CD14-positive monocyte (primary cell): ENCODE measurements at regions not wholly inside any gene's neighbourhood (a gene's known extent, or its start where the extent isn't known, plus 50 kb on each side); places are given as distances from the start of the nearest gene placed in this dataset.
A peak's percentile ranks its signal among the peaks of the same experiment; 100 is the strongest.

Experiments
- DNase-seq, 3 donors: peaks; one replicate each; pipeline ENCODE4 v3.0.0-alpha.2; 2011 to 2022
- H2AFZ ChIP-seq: 2 replicates; pipeline ENCODE4 v1.6.0; 2012; ENCODE audit warnings: mild to moderate bottlenecking, low read depth, low read length, inconsistent platforms; ENCODE audit not compliant: insufficient read depth, poor library complexity, severe bottlenecking
- H3K27ac ChIP-seq, 2 donors: 1 replicate in 1 of 2; 2 replicates in 1 of 2; pipeline ENCODE4 v1.5.1; 2012 to 2013; ENCODE audit warnings: low read length in 2 of 2, control low read depth in 1 of 2, inconsistent platforms in 1 of 2, low read depth in 1 of 2, mild to moderate bottlenecking in 1 of 2
- H3K27me3 ChIP-seq, 2 donors: one replicate each; pipeline versions ENCODE4 v1.6.0 to v1.6.1; 2011 to 2013; ENCODE audit warnings: low read length in 2 of 2; ENCODE audit not compliant: control insufficient read depth in 2 of 2, insufficient read depth in 2 of 2
- H3K36me3 ChIP-seq, 2 donors: replicated peaks in 1 of 2; 1 replicate in 1 of 2; 2 replicates in 1 of 2; pipeline versions ENCODE4 v1.5.1 to v1.6.1; 2012 to 2013; ENCODE audit warnings: low read length in 2 of 2, control low read depth in 1 of 2, inconsistent platforms in 1 of 2, mild to moderate bottlenecking in 1 of 2; ENCODE audit not compliant: insufficient read depth in 2 of 2, control insufficient read depth in 1 of 2
- H3K4me1 ChIP-seq, 2 donors: 1 replicate in 1 of 2; 2 replicates in 1 of 2; pipeline versions ENCODE4 v1.5.1 to v1.6.1; 2012 to 2013; ENCODE audit warnings: low read length in 2 of 2, control low read depth in 1 of 2, inconsistent platforms in 1 of 2, mild to moderate bottlenecking in 1 of 2, moderate library complexity in 1 of 2; ENCODE audit not compliant: insufficient read depth in 2 of 2, control insufficient read depth in 1 of 2
- H3K4me2 ChIP-seq: replicated peaks from 2 replicates; pipeline ENCODE3; 2012; ENCODE audit warnings: low read length, moderate library complexity, mild to moderate bottlenecking; ENCODE audit not compliant: poor library complexity, severe bottlenecking; ENCODE audit errors: extremely low read depth
- H3K4me3 ChIP-seq, 3 experiments: fragments of 200-600 bp in 1 of 3; sonication (generic) in 1 of 3; replicated peaks in 1 of 3; 1 replicate in 2 of 3; 2 replicates in 1 of 3; pipeline ENCODE4 v1.5.1; 2011 to 2013; ENCODE audit warnings: low read length in 3 of 3, mild to moderate bottlenecking in 3 of 3, control low read depth in 2 of 3, low read depth in 2 of 3, inconsistent platforms in 1 of 3, moderate library complexity in 1 of 3
- H3K79me2 ChIP-seq: 2 replicates; pipeline ENCODE4 v1.6.0; 2012; ENCODE audit warnings: mild to moderate bottlenecking, control low read depth, inconsistent platforms, low read length, moderate library complexity; ENCODE audit not compliant: insufficient read depth
- H3K9ac ChIP-seq: 2 replicates; pipeline ENCODE4 v1.6.0; 2017; ENCODE audit warnings: low read length, mild to moderate bottlenecking; ENCODE audit not compliant: insufficient read depth, poor library complexity, severe bottlenecking
- H3K9me3 ChIP-seq, 2 donors: replicated peaks in 1 of 2; 1 replicate in 1 of 2; 2 replicates in 1 of 2; pipeline versions ENCODE4 v1.5.1 to v1.6.1; 2012 to 2013; ENCODE audit warnings: low read length in 2 of 2, control low read depth in 1 of 2; ENCODE audit not compliant: control insufficient read depth in 1 of 2, insufficient read depth in 1 of 2
- H4K20me1 ChIP-seq: 2 replicates; pipeline ENCODE4 v1.6.0; 2012; ENCODE audit warnings: mild to moderate bottlenecking, low read length, control low read depth, moderate library complexity; ENCODE audit not compliant: insufficient read depth
- H3K27ac Mint-ChIP-seq, 7 donors: one replicate each; pipeline ENCODE4 v1.8.0; 2020; ENCODE audit warnings: mild to moderate bottlenecking in 7 of 7, mixed read lengths in 7 of 7, moderate library complexity in 6 of 7, inconsistent platforms in 2 of 7
- H3K27me3 Mint-ChIP-seq, 3 donors: one replicate each; pipeline ENCODE4 v1.8.0; 2021 to 2022; ENCODE audit warnings: low read depth in 3 of 3, mild to moderate bottlenecking in 3 of 3, mixed read lengths in 3 of 3, moderate library complexity in 3 of 3, inconsistent platforms in 1 of 3
- H3K36me3 Mint-ChIP-seq, 2 donors: one replicate each; pipeline ENCODE4 v1.8.0; 2020; ENCODE audit warnings: mixed read lengths in 2 of 2, inconsistent platforms in 1 of 2, mild to moderate bottlenecking in 1 of 2
- H3K4me1 Mint-ChIP-seq: one replicate; pipeline ENCODE4 v1.8.0; 2020; ENCODE audit warnings: mild to moderate bottlenecking, mixed read lengths
- H3K4me3 Mint-ChIP-seq, 2 donors: one replicate each; pipeline ENCODE4 v1.8.0; 2020; ENCODE audit warnings: mild to moderate bottlenecking in 2 of 2, mixed read lengths in 2 of 2, moderate library complexity in 1 of 2
- H3K9me3 Mint-ChIP-seq, 7 donors: one replicate each; pipeline ENCODE4 v1.8.0; 2020 to 2022; ENCODE audit warnings: mixed read lengths in 7 of 7, mild to moderate bottlenecking in 6 of 7, moderate library complexity in 6 of 7, inconsistent platforms in 2 of 7
- WGBS: methylation state at CpG from one replicate; pipeline ENCODE4 v1.1.5; 2013; ENCODE audit warnings: missing lambda C conversion rate; ENCODE audit not compliant: insufficient coverage; 5-methylcytosine and 5-hydroxymethylcytosine counted together
- intact Hi-C, 2 donors: fragments of 100-400 bp; cut with micrococcal nuclease; formaldehyde crosslinking; loops; one replicate each; pipeline versions ENCODE4 v1.15.0 to v1.15.1; 2023
- TF ChIP-seq, protein P1 (sequence below): fragments of 200-600 bp; IDR thresholded peaks from one replicate; pipeline ENCODE4 v1.8.0; 2022; ENCODE audit warnings: antibody characterized with exemption, mild to moderate bottlenecking

DNA sequence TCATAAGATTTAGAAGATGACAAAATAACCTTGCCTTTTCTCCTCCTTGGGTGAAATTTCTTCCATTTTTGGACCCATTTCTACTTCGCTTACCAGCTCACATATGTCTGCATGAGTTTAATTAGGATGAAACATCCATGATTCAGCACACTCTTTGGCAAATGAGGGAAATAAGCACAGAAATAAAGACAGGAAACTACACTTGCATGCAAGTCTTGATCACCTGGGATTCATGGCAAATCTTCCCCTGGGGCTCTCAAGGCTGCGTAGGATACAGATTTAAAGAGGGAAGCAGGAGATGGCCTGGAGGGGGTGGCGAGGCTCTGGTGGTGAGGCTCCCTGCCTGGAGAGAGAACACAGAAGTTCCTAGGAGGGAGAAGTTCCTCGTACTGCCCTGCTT, 147.8 kb downstream of the EDN3 start:
- Histone ChIP-seq H3K79me2 (no peaks in the 10 kb centered on the region), H2AFZ (no peak overlapping the region), H3K27ac (no peak overlapping the region), H4K20me1 (no peaks in the 10 kb centered on the region), H3K27me3 (peaks cover 2 to 3% of the 10 kb centered on the region in 2 donors), H3K36me3 (no peaks in the 10 kb centered on the region), H3K4me3 (no peak overlapping the region), H3K9ac (no peak overlapping the region), H3K4me2 (no peak overlapping the region), H3K4me1 (no peaks in the 10 kb centered on the region), H3K9me3 (no peaks in the 10 kb centered on the region)
- WGBS, result 50% methylated on average over 2 of the region's 4 CpGs
- Mint-ChIP-seq H3K27me3 (peaks cover 20 to 47% (median 21%) of the 10 kb centered on the region in 3 donors), H3K36me3 (no peaks in the 10 kb centered on the region), H3K9me3 (no peaks in the 10 kb centered on the region), H3K27ac (no peak overlapping the region), H3K4me3 (no peak overlapping the region), H3K4me1 (no peaks in the 10 kb centered on the region)
- no peak for DNase-seq
- intact Hi-C loops, result no loop called here
- TF ChIP-seq, protein P1, sequence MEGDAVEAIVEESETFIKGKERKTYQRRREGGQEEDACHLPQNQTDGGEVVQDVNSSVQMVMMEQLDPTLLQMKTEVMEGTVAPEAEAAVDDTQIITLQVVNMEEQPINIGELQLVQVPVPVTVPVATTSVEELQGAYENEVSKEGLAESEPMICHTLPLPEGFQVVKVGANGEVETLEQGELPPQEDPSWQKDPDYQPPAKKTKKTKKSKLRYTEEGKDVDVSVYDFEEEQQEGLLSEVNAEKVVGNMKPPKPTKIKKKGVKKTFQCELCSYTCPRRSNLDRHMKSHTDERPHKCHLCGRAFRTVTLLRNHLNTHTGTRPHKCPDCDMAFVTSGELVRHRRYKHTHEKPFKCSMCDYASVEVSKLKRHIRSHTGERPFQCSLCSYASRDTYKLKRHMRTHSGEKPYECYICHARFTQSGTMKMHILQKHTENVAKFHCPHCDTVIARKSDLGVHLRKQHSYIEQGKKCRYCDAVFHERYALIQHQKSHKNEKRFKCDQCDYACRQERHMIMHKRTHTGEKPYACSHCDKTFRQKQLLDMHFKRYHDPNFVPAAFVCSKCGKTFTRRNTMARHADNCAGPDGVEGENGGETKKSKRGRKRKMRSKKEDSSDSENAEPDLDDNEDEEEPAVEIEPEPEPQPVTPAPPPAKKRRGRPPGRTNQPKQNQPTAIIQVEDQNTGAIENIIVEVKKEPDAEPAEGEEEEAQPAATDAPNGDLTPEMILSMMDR, result no peak

DNA sequence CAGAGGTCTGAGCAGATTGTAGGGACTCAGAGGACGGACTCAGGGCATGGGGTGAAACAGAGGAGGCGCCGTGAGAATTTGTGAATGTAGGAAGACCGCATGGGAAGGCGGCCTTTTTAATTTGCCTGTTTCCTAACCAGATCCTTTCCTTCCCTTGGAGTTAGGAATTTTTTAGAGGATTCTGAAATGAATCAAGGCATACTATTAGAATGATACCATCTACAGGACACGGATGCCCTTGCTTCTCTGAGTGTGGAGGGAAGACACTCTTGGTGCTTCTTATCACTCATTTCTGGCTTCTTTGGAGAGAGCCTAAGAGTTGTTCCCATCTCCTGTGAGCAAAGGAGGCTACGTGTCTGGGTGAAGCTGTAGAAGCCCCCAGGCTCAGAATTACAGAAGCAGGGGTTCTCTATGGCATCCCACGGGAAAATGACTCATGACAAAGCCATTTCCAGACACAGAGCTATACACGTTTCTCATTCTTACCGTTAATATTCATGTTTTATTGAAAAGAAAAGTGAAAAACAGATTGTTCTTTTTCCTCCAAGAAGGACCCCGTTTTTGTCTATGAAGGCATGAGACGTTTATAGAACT, 148.5 kb downstream of the EDN3 start:
- TF ChIP-seq, protein P1, result no peak
- H3K9me3 ChIP-seq, result no peaks in the 10 kb centered on the region
- H3K79me2 ChIP-seq, result no peaks in the 10 kb centered on the region
- peaks cover 0 to under 1% (median 0%) of the 10 kb centered on the region in 7 donors for H3K9me3 Mint-ChIP-seq
- no peak overlapping the region for H3K9ac ChIP-seq
- peak overlapping the region in 1 of 2 donors; percentile 62 for H3K4me3 Mint-ChIP-seq
- peaks cover 14 to 40% (median 16%) of the 10 kb centered on the region in 3 donors for H3K27me3 Mint-ChIP-seq
- 67% methylated on average over 1 of the region's 12 CpGs for WGBS
- no peaks in the 10 kb centered on the region for H3K36me3 ChIP-seq
- H3K4me1 ChIP-seq, result no peaks in the 10 kb centered on the region
- H3K4me2 ChIP-seq, result no peak overlapping the region
- H3K27ac Mint-ChIP-seq, result no peak overlapping the region
- H2AFZ ChIP-seq, result no peak overlapping the region
- no peaks in the 10 kb centered on the region for H3K4me1 Mint-ChIP-seq
- no peaks in the 10 kb centered on the region for H4K20me1 ChIP-seq
- intact Hi-C loops, result no loop called here
- H3K27me3 ChIP-seq, result peaks cover 2 to 3% of the 10 kb centered on the region in 2 donors
- DNase-seq, result no peak
- no peak overlapping the region for H3K4me3 ChIP-seq
- H3K36me3 Mint-ChIP-seq, result no peaks in the 10 kb centered on the region
- no peak overlapping the region for H3K27ac ChIP-seq
